Spleen (tissue), 11 donors: ENCODE measurements at regions not wholly inside any gene's neighbourhood (a gene's known extent, or its start where the extent isn't known, plus 50 kb on each side); places are given as distances from the start of the nearest gene placed in this dataset.

Experiments
- DNase-seq: peaks from one replicate; pipeline ENCODE4 v3.0.0-alpha.2; 2020
- H3K27ac ChIP-seq, 8 donors: fragments of 200-600 bp; sonication (generic) in 7 of 8; 1 replicate in 4 of 8; 2 replicates in 4 of 8; pipeline versions ENCODE4 v1.5.0 to v1.8.0; 2016 to 2021; ENCODE audit warnings: inconsistent platforms in 4 of 8, mild to moderate bottlenecking in 4 of 8, moderate library complexity in 1 of 8
- H3K27me3 ChIP-seq, 7 donors: fragments of 200-600 bp; sonication (generic) in 6 of 7; replicated peaks in 1 of 7; 1 replicate in 4 of 7; 2 replicates in 3 of 7; pipeline versions ENCODE4 v1.5.0 to v1.8.0; 2016 to 2021; ENCODE audit warnings: inconsistent platforms in 3 of 7, mild to moderate bottlenecking in 1 of 7
- H3K36me3 ChIP-seq, 6 donors: fragments of 200-600 bp; sonication (generic) in 5 of 6; 1 replicate in 4 of 6; 2 replicates in 2 of 6; pipeline versions ENCODE4 v1.5.0 to v1.8.0; 2016 to 2021; ENCODE audit warnings: inconsistent platforms in 2 of 6
- H3K4me1 ChIP-seq, 6 donors: fragments of 200-600 bp; sonication (generic) in 5 of 6; 1 replicate in 3 of 6; 2 replicates in 3 of 6; pipeline versions ENCODE4 v1.5.0 to v1.8.0; 2016 to 2021; ENCODE audit warnings: inconsistent platforms in 3 of 6
- H3K4me3 ChIP-seq, 8 donors: fragments of 200-600 bp; sonication (generic) in 7 of 8; 1 replicate in 4 of 8; 2 replicates in 4 of 8; pipeline versions ENCODE4 v1.5.0 to v1.8.0; 2016 to 2021; ENCODE audit warnings: inconsistent platforms in 4 of 8, mild to moderate bottlenecking in 4 of 8, moderate library complexity in 2 of 8
- H3K9me3 ChIP-seq, 8 donors: fragments of 200-600 bp; sonication (generic) in 7 of 8; 1 replicate in 4 of 8; 2 replicates in 4 of 8; pipeline versions ENCODE4 v1.5.0 to v1.8.0; 2016 to 2021; ENCODE audit warnings: inconsistent platforms in 4 of 8
- POLR2A ChIP-seq, 3 donors: fragments of 450-650 bp; IDR thresholded peaks; one replicate each; pipeline ENCODE4 v1.5.1; 2017; ENCODE audit warnings: antibody characterized with exemption in 3 of 3, mild to moderate bottlenecking in 1 of 3
- POLR2AphosphoS5 ChIP-seq, 3 donors: sonication (generic); formaldehyde crosslinking; IDR thresholded peaks; one replicate each; pipeline ENCODE4 v1.5.1; 2017; ENCODE audit warnings: antibody characterized with exemption in 3 of 3
- WGBS, 5 donors: extraction: QIAGEN DNeasy Blood & Tissue Kit in 3 of 5; methylation state at CpG; one replicate each; pipeline versions ENCODE4 v1.1.5 to v1.1.7; 2013 to 2018; 5-methylcytosine and 5-hydroxymethylcytosine counted together
- intact Hi-C: fragments of 100-400 bp; cut with DNase I; formaldehyde crosslinking; loops from one replicate; pipeline ENCODE4 v1.15.0; 2023; ENCODE audit warnings: low total_unique reads
- TF ChIP-seq, protein P1 (sequence below), 11 experiments: fragments of 200-600 bp in 7 of 11; fragments of 450-650 bp in 4 of 11; sonication (generic) in 4 of 11; IDR thresholded peaks in 8 of 11; conservative IDR thresholded peaks in 3 of 11; 1 replicate in 7 of 11; 2 replicates in 4 of 11; pipeline versions ENCODE4 v1.4.0 to v1.8.0; 2016 to 2021; ENCODE audit warnings: antibody characterized with exemption in 11 of 11, inconsistent platforms in 4 of 11, mild to moderate bottlenecking in 1 of 11
- donor health status: healthy with polysubstance abuse.
- donor health status: DM: no; HTN: no; CAD: no; lungs with moderate emphysema.
- donor health status: DM: no; HTN: no; CAD: no.
- donor health status: Bipolar disorder and iron deficiency.
- donor health status: healthy.
- donor health status: DM: no; HTN: no; CAD: no.
- donor health status: DM: yes; HTN: yes; CAD: no.

DNA sequence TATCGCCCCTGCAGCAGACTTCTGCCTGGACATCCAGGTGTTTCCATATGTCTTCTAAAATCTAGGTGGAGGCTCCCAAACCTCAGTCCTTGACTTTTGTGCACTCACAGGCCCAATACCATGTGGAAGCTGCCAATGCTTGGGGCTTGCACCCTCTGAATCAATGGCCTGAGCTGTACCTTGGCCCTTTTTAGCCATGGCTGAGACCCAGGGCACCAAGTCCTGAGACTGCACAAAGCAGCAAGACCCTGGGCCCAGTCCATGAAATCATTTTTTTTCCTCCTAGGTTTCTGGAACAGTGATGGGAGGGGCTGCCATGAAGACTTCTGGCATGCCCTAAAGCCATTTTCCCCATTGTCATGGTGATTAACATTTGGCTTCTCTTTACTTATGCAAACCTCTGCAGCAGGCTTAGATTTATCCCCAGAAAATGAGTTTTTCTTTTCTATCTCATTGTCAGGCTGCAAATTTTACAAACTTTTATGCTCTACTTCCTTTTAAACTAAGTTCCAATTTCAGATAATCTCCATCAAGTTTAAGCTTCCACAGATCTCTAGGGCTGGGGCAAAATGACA is 1445.8 kb upstream of the FLRT2 start:
- Histone ChIP-seq H3K27me3 (no peaks in the 10 kb centered on the region), H3K36me3 (no peaks in the 10 kb centered on the region), H3K27ac (no peak overlapping the region), H3K4me3 (no peak overlapping the region), H3K4me1 (no peaks in the 10 kb centered on the region), H3K9me3 (peaks cover 0 to 8% (median 0%) of the 10 kb centered on the region in 8 donors)
- DNase-seq: no peak
- WGBS, 5 donors: 88 to 100% (median 92%) methylated on average over 1 of the region's 1 CpG
- TF ChIP-seq POLR2AphosphoS5 (IDR thresholded peaks at IDR 0.05) (no peak), POLR2A (IDR thresholded peaks at IDR 0.05) (no peak)
- TF ChIP-seq, protein P1, sequence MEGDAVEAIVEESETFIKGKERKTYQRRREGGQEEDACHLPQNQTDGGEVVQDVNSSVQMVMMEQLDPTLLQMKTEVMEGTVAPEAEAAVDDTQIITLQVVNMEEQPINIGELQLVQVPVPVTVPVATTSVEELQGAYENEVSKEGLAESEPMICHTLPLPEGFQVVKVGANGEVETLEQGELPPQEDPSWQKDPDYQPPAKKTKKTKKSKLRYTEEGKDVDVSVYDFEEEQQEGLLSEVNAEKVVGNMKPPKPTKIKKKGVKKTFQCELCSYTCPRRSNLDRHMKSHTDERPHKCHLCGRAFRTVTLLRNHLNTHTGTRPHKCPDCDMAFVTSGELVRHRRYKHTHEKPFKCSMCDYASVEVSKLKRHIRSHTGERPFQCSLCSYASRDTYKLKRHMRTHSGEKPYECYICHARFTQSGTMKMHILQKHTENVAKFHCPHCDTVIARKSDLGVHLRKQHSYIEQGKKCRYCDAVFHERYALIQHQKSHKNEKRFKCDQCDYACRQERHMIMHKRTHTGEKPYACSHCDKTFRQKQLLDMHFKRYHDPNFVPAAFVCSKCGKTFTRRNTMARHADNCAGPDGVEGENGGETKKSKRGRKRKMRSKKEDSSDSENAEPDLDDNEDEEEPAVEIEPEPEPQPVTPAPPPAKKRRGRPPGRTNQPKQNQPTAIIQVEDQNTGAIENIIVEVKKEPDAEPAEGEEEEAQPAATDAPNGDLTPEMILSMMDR (IDR thresholded peaks at IDR 0.05 in 8 of 11, conservative IDR thresholded peaks at IDR 0.05 in 3 of 11): no peak
- intact Hi-C loops: no loop called here

GRCh38 chr14:84085493-84085892 is 1444.5 kb upstream of the FLRT2 start:
- intact Hi-C loops: no loop called here
- no peak for TF ChIP-seq POLR2A (IDR thresholded peaks at IDR 0.05)
- TF ChIP-seq, protein P1 (IDR thresholded peaks at IDR 0.05 in 8 of 11, conservative IDR thresholded peaks at IDR 0.05 in 3 of 11): no peak
- TF ChIP-seq POLR2AphosphoS5 (IDR thresholded peaks at IDR 0.05): no peak
- Histone ChIP-seq H3K36me3 (no peaks in the 10 kb centered on the region), H3K4me1 (no peaks in the 10 kb centered on the region), H3K27me3 (no peaks in the 10 kb centered on the region), H3K4me3 (no peak overlapping the region), H3K27ac (no peak overlapping the region), H3K9me3 (peaks cover 0 to 4% (median 0%) of the 10 kb centered on the region in 8 donors)
- DNase-seq: no peak

GRCh38 chr14:84086714-84087113 is 1443.2 kb upstream of the FLRT2 start:
- intact Hi-C loops: no loop called here
- no peak for DNase-seq
- Histone ChIP-seq H3K36me3 (no peaks in the 10 kb centered on the region), H3K9me3 (peaks cover 0 to 5% (median 0%) of the 10 kb centered on the region in 8 donors), H3K4me1 (no peaks in the 10 kb centered on the region), H3K27me3 (no peaks in the 10 kb centered on the region), H3K4me3 (no peak overlapping the region), H3K27ac (no peak overlapping the region)
- WGBS, 5 donors: 88 to 98% (median 89%) methylated on average over 4 of the region's 4 CpGs
- TF ChIP-seq POLR2A (IDR thresholded peaks at IDR 0.05) (no peak), POLR2AphosphoS5 (IDR thresholded peaks at IDR 0.05) (no peak)
- TF ChIP-seq, protein P1 (IDR thresholded peaks at IDR 0.05 in 8 of 11, conservative IDR thresholded peaks at IDR 0.05 in 3 of 11): no peak

GRCh38 chr14:84087986-84088531 is 1441.9 kb upstream of the FLRT2 start:
- Histone ChIP-seq H3K4me3 (no peak overlapping the region), H3K9me3 (peaks cover 0 to 5% (median 0%) of the 10 kb centered on the region in 8 donors), H3K27ac (no peak overlapping the region), H3K36me3 (no peaks in the 10 kb centered on the region), H3K4me1 (no peaks in the 10 kb centered on the region), H3K27me3 (no peaks in the 10 kb centered on the region)
- TF ChIP-seq, protein P1 (IDR thresholded peaks at IDR 0.05 in 8 of 11, conservative IDR thresholded peaks at IDR 0.05 in 3 of 11): no peak
- TF ChIP-seq POLR2A (IDR thresholded peaks at IDR 0.05) (no peak), POLR2AphosphoS5 (IDR thresholded peaks at IDR 0.05) (no peak)
- intact Hi-C loops: no loop called here
- DNase-seq: no peak
- 80 to 94% (median 89%) methylated on average over 8 of the region's 8 CpGs for WGBS, 5 donors
